B cell (primary cell): ENCODE measurements at regions not wholly inside any gene's neighbourhood (a gene's known extent, or its start where the extent isn't known, plus 50 kb on each side); places are given as distances from the start of the nearest gene placed in this dataset.

Experiments
- ATAC-seq: fragments of 200-7000 bp; cut with Tn5 transposase; one replicate; pipeline ENCODE4 v1.10.0; 2021; ENCODE audit warnings: low read depth, mild to moderate bottlenecking, moderate number of reproducible peaks, moderate library complexity
- CTCF ChIA-PET: fragments of 350-600 bp; sonication (Branson Sonifier 250); formaldehyde crosslinking; loops from one replicate; lab custom pipeline; 2021; ENCODE audit warnings: antibody characterized with exemption, inconsistent platforms; lab: Charles Lee
- POLR2A ChIA-PET: fragments of 350-600 bp; sonication (Branson Sonifier 250); formaldehyde crosslinking; loops from one replicate; lab custom pipeline; 2021; ENCODE audit warnings: antibody characterized with exemption; lab: Charles Lee
- DNase-seq: peaks from one replicate; pipeline ENCODE4 v3.0.0; 2013
- H2AFZ ChIP-seq: 2 replicates; pipeline ENCODE4 v1.6.1; 2012; ENCODE audit warnings: mild to moderate bottlenecking, low read depth, low read length; ENCODE audit not compliant: insufficient read depth, poor library complexity, severe bottlenecking
- H3K27ac ChIP-seq, 2 donors: 1 replicate in 1 of 2; 2 replicates in 1 of 2; pipeline ENCODE4 v1.5.1; 2012 to 2013; ENCODE audit warnings: low read length in 2 of 2, mild to moderate bottlenecking in 2 of 2, moderate library complexity in 1 of 2
- H3K27me3 ChIP-seq, 4 experiments: fragments of 200-600 bp in 1 of 4; sonication (generic) in 1 of 4; replicated peaks in 1 of 4; 1 replicate in 2 of 4; 2 replicates in 2 of 4; pipeline versions ENCODE4 v1.6.1 to v1.7.0; 2013 to 2016; ENCODE audit warnings: low read length in 3 of 4, mild to moderate bottlenecking in 2 of 4, mixed read lengths in 1 of 4, moderate library complexity in 1 of 4; ENCODE audit not compliant: insufficient read depth in 4 of 4, control insufficient read depth in 3 of 4; ENCODE audit errors: control extremely low read depth in 1 of 4
- H3K36me3 ChIP-seq, 2 experiments: replicated peaks in 1 of 2; 1 replicate in 1 of 2; 2 replicates in 1 of 2; pipeline versions ENCODE4 v1.6.1 to v1.7.1; 2013; ENCODE audit warnings: low read length in 1 of 2; ENCODE audit not compliant: insufficient read depth in 2 of 2, control insufficient read depth in 1 of 2; ENCODE audit errors: control extremely low read depth in 1 of 2, extremely low read depth in 1 of 2
- H3K4me1 ChIP-seq, 2 donors: fragments of 200-600 bp in 1 of 2; sonication (generic) in 1 of 2; 1 replicate in 1 of 2; 2 replicates in 1 of 2; pipeline versions ENCODE4 v1.5.1 to v1.6.1; 2013 to 2017; ENCODE audit warnings: low read length in 2 of 2; ENCODE audit not compliant: control insufficient read depth in 2 of 2, insufficient read depth in 2 of 2
- H3K4me2 ChIP-seq: replicated peaks from 2 replicates; pipeline ENCODE3; 2012; ENCODE audit warnings: mild to moderate bottlenecking, low read depth, low read length; ENCODE audit not compliant: poor library complexity, severe bottlenecking
- H3K4me3 ChIP-seq, 5 experiments: fragments of 200-600 bp in 1 of 5; sonication (generic) in 1 of 5; 1 replicate in 3 of 5; 2 replicates in 2 of 5; pipeline versions ENCODE4 v1.5.1 to v1.7.0; 2011 to 2016; ENCODE audit warnings: low read length in 4 of 5, mild to moderate bottlenecking in 4 of 5, low read depth in 2 of 5, control low read depth in 1 of 5, moderate library complexity in 1 of 5; ENCODE audit not compliant: insufficient read depth in 1 of 5; ENCODE audit errors: control extremely low read depth in 1 of 5, extremely low read depth in 1 of 5
- H3K79me2 ChIP-seq: fragments of 200-600 bp; sonication (generic); one replicate; pipeline ENCODE4 v1.6.0; 2016; ENCODE audit warnings: low read length; ENCODE audit not compliant: control insufficient read depth, insufficient read depth
- H3K9ac ChIP-seq: fragments of 200-600 bp; sonication (generic); 2 replicates; pipeline ENCODE4 v1.6.1; 2017; ENCODE audit warnings: mild to moderate bottlenecking, low read length, moderate library complexity
- H3K9me3 ChIP-seq, 3 donors: one replicate each; pipeline versions ENCODE4 v1.6.1 to v1.7.1; 2013; ENCODE audit warnings: low read length in 2 of 3; ENCODE audit not compliant: control insufficient read depth in 2 of 3, insufficient read depth in 1 of 3; ENCODE audit errors: control extremely low read depth in 1 of 3
- H4K20me1 ChIP-seq: 2 replicates; pipeline ENCODE4 v1.6.0; 2012; ENCODE audit warnings: mild to moderate bottlenecking, low read length; ENCODE audit not compliant: insufficient read depth, control insufficient read depth, poor library complexity, severe bottlenecking
- H3K27ac Mint-ChIP-seq: one replicate; pipeline ENCODE4 v1.8.0; 2021; ENCODE audit warnings: mixed read lengths
- H3K27me3 Mint-ChIP-seq: one replicate; pipeline ENCODE4 v1.8.0; 2021; ENCODE audit warnings: mixed read lengths
- H3K4me1 Mint-ChIP-seq: one replicate; pipeline ENCODE4 v1.8.0; 2021; ENCODE audit warnings: mixed read lengths
- H3K4me3 Mint-ChIP-seq: one replicate; pipeline ENCODE4 v1.8.0; 2021; ENCODE audit warnings: mixed read lengths
- H3K9me3 Mint-ChIP-seq: one replicate; pipeline ENCODE4 v1.8.0; 2022; ENCODE audit warnings: mixed read lengths; ENCODE audit not compliant: insufficient read depth
- CTCF ChIP-seq: fragments of 200-600 bp; IDR thresholded peaks from one replicate; pipeline ENCODE4 v1.8.0; 2022; ENCODE audit warnings: antibody characterized with exemption, mild to moderate bottlenecking
- EZH2 ChIP-seq: IDR thresholded peaks from 2 replicates; pipeline ENCODE4 v1.6.1; 2012; ENCODE audit warnings: borderline replicate concordance, low read depth, mild to moderate bottlenecking, moderate library complexity, low read length; ENCODE audit not compliant: insufficient read depth, poor library complexity, severe bottlenecking
- WGBS: methylation state at CpG from one replicate; pipeline ENCODE4 v1.1.5; 2013; ENCODE audit warnings: missing lambda C conversion rate; ENCODE audit not compliant: insufficient coverage; 5-methylcytosine and 5-hydroxymethylcytosine counted together
- intact Hi-C: fragments of 100-400 bp; cut with micrococcal nuclease; formaldehyde crosslinking; loops from one replicate; pipeline ENCODE4 v1.10.0; 2022

GRCh38 chr4:188695261-188695660, 556.0 kb downstream of the TRIML1 start:
- WGBS: 100% methylated on average over 1 of the region's 5 CpGs
- no peaks in the 10 kb centered on the region for H3K4me1 ChIP-seq
- Mint-ChIP-seq H3K27ac (no peak overlapping the region), H3K4me3 (no peak overlapping the region), H3K4me1 (no peaks in the 10 kb centered on the region), H3K9me3 (no peaks in the 10 kb centered on the region), H3K27me3 (no peaks in the 10 kb centered on the region)
- no peaks in the 10 kb centered on the region for H3K9me3 ChIP-seq
- H3K4me3 ChIP-seq: no peak overlapping the region
- H3K9ac ChIP-seq: no peak overlapping the region
- no peak for TF ChIP-seq CTCF
- no peak for TF ChIP-seq EZH2
- no peaks in the 10 kb centered on the region for H3K79me2 ChIP-seq
- H3K27me3 ChIP-seq: no peaks in the 10 kb centered on the region
- no peak overlapping the region for H2AFZ ChIP-seq
- H4K20me1 ChIP-seq: no peaks in the 10 kb centered on the region
- H3K27ac ChIP-seq: no peak overlapping the region
- no peaks in the 10 kb centered on the region for H3K36me3 ChIP-seq
- DNase-seq (no peak), ATAC-seq (no peak)
- intact Hi-C loops: no loop called here
- CTCF ChIA-PET: no interaction called here
- POLR2A ChIA-PET: no interaction called here
- H3K4me2 ChIP-seq: no peak overlapping the region

GRCh38 chr4:188697243-188697642, 558.0 kb downstream of the TRIML1 start:
- ATAC-seq (no peak), DNase-seq (no peak)
- H3K27ac ChIP-seq: no peak overlapping the region
- no peaks in the 10 kb centered on the region for H3K9me3 ChIP-seq
- H3K9me3 Mint-ChIP-seq: no peaks in the 10 kb centered on the region
- TF ChIP-seq CTCF: no peak
- no peak for TF ChIP-seq EZH2
- intact Hi-C loops: no loop called here
- no peaks in the 10 kb centered on the region for H3K27me3 ChIP-seq
- no peak overlapping the region for H3K4me3 Mint-ChIP-seq
- WGBS: no CpG with 5 or more reads among the region's 1 CpG
- H2AFZ ChIP-seq: no peak overlapping the region
- no peaks in the 10 kb centered on the region for H3K79me2 ChIP-seq
- H3K36me3 ChIP-seq: no peaks in the 10 kb centered on the region
- H3K27ac Mint-ChIP-seq: no peak overlapping the region
- no peak overlapping the region for H3K9ac ChIP-seq
- H3K4me1 Mint-ChIP-seq: no peaks in the 10 kb centered on the region
- ChIA-PET POLR2A (no interaction called here), CTCF (no interaction called here)
- no peak overlapping the region for H3K4me3 ChIP-seq
- no peaks in the 10 kb centered on the region for H3K4me1 ChIP-seq
- H3K4me2 ChIP-seq: no peak overlapping the region
- no peaks in the 10 kb centered on the region for H4K20me1 ChIP-seq
- no peaks in the 10 kb centered on the region for H3K27me3 Mint-ChIP-seq
